ENCODE measurements at regions not wholly inside any gene's neighbourhood (a gene's known extent, or its start where the extent isn't known, plus 50 kb on each side); places are given as distances from the start of the nearest gene placed in this dataset.

DNA sequence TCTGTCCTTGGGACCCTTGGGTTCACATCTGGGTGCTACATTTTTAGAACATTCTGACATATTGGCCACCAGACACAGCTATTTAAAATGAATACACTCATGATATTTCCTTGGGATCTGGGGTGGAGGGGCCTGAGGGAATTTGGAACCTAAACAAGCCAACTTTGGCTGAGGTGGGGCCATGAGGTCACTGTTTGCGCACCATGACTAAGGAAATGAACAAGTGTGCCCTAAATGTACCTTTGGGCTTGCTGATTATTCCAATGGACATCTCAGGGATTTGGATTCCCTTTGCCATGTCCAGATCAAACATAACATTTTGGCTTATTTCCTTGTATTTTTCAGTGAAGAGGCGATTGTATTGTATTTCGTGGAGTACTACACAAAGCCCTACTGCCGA is 80.5 kb upstream of the SEC11C start:
- no peak overlapping the region for H3K4me3 ChIP-seq (ENCODE audit: low read depth, low read length)
- TF ChIP-seq, protein P1, sequence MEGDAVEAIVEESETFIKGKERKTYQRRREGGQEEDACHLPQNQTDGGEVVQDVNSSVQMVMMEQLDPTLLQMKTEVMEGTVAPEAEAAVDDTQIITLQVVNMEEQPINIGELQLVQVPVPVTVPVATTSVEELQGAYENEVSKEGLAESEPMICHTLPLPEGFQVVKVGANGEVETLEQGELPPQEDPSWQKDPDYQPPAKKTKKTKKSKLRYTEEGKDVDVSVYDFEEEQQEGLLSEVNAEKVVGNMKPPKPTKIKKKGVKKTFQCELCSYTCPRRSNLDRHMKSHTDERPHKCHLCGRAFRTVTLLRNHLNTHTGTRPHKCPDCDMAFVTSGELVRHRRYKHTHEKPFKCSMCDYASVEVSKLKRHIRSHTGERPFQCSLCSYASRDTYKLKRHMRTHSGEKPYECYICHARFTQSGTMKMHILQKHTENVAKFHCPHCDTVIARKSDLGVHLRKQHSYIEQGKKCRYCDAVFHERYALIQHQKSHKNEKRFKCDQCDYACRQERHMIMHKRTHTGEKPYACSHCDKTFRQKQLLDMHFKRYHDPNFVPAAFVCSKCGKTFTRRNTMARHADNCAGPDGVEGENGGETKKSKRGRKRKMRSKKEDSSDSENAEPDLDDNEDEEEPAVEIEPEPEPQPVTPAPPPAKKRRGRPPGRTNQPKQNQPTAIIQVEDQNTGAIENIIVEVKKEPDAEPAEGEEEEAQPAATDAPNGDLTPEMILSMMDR (conservative IDR thresholded peaks at IDR 0.05; ENCODE audit: low read depth, low read length): no peak
- no peak for DNase-seq (ENCODE audit: low read depth)

DNA sequence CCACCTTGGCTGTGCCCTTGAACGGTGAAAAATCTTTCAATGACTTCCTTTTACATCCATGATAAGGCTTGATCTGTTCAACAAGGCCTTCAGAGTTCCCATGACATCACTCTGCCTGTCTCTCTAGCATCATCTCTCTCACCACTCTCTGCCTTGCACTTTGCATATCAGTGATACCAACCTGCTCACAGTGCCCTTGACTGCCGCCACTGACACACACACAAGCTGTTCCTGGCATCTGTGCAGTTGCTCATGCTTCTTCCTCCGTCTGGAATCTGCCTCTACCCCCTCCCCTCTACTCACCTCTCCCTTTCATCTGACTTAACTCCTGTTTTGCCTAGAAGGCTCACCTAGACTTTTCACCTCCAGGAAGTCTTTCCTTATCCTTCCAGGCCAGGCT is 79.1 kb upstream of the SEC11C start:
- TF ChIP-seq, protein P1 (conservative IDR thresholded peaks at IDR 0.05; ENCODE audit: low read depth, low read length): no peak
- no peak overlapping the region for H3K4me3 ChIP-seq (ENCODE audit: low read depth, low read length)
- no peak for DNase-seq (ENCODE audit: low read depth)

DNA sequence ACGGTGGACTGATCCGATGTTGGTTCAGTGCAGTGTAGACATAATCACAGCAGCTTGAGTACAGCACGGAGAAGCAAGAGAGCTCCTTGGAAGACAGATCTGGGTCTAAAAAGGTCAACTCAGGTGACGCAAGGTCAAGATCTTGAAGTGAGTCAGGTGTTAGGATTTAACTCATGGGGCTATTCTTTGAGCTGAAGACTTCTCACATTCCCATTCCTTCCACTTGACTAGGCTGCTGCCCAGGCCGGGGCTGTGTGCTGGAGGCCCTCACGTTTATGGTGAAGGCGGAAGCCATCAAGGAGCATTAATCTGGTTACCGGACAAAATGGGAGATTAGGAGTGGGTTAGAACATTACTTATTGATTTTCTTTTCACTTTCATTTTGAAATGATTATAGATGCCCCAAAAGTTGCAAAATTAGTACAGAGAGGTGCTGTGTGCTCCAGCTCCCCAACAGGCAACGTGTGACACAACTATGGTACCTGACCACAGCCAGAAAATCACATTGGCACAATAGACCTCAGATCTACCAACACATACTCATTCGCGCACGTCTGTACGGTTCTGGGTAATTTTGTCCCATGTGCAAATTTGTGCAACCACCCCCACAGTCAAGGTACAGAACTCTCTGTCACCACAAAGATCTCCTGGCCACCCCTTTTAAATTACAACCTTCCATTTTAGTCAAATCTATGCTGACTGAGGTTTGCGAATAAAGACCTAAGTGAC is 77.6 kb upstream of the SEC11C start:
- TF ChIP-seq, protein P1 (conservative IDR thresholded peaks at IDR 0.05; ENCODE audit: low read depth, low read length): no peak
- DNase-seq (ENCODE audit: low read depth): no peak
- H3K4me3 ChIP-seq (ENCODE audit: low read depth, low read length): no peak overlapping the region

DNA sequence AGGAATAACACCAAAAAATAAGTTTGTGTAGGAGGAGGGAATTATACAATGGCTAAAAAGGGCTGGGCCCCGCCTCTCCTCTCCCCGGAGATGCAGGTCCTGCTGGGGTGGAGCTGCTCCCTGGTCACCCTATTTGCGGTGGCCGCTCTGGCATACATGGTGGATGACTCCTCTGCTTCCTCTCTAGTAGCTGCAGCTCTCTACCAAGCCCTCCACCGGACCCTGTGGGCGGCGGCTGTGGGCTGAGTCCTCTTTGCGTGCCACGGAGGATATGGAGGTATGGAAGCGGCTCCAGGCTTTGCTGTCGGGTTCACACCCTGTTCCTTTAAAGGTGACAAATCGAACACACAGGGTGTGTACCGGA is 77.1 kb upstream of the SEC11C start:
- TF ChIP-seq, protein P1 (conservative IDR thresholded peaks at IDR 0.05; ENCODE audit: low read depth, low read length): no peak
- DNase-seq (ENCODE audit: low read depth): no peak
- H3K4me3 ChIP-seq (ENCODE audit: low read depth, low read length): no peak overlapping the region

DNA sequence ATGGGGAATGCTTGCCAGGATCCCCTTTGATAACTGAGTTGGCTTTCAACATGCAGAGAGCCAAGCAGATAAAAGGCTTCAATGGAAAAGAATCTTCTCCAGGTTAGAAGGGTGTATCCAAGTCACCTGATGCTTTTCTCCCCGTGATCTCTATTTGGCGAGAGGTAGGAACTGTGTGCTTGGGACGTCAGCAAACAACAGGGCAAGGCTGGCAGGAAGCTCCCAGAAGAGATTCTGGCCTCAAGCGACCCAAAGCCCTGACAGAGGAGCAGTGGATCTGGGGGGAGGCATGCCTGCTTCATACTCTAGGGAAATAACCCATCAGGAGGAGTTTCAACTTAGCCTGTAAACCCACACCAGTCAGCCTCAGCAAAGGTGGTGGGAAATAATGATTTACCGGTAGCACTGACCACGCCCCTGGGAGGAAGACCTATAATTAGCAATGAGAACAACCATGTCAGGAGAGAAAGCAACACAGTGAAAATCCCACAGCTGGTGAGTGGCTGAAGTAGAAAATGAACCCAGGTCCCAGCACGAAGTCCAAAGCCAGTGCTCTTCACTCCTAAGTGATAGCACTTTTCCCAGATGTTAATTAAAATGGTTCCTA is 76.3 kb upstream of the SEC11C start:
- DNase-seq (ENCODE audit: low read depth): no peak
- no peak overlapping the region for H3K4me3 ChIP-seq (ENCODE audit: low read depth, low read length)
- TF ChIP-seq, protein P1 (conservative IDR thresholded peaks at IDR 0.05; ENCODE audit: low read depth, low read length): no peak

DNA sequence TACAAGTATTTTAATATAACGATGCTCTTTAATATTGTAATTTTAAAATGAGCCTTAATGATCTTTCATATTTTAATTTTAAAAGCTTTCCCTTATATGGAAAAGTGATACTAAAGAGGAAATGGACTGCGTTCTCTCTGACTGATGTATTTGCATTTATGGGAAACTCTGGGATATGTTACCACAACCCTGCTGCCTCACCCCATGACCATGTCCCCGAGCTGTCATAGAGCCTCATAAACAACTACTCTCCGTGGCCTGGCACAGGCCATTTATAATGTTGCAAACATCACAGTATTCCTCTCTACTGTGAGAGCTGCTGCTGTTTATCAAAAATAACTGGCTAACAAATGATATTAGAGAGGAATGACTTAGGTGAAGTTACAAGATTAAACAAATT is 75.8 kb upstream of the SEC11C start:
- TF ChIP-seq, protein P1 (conservative IDR thresholded peaks at IDR 0.05; ENCODE audit: low read depth, low read length): no peak
- H3K4me3 ChIP-seq (ENCODE audit: low read depth, low read length): no peak overlapping the region
- DNase-seq (ENCODE audit: low read depth): no peak

DNA sequence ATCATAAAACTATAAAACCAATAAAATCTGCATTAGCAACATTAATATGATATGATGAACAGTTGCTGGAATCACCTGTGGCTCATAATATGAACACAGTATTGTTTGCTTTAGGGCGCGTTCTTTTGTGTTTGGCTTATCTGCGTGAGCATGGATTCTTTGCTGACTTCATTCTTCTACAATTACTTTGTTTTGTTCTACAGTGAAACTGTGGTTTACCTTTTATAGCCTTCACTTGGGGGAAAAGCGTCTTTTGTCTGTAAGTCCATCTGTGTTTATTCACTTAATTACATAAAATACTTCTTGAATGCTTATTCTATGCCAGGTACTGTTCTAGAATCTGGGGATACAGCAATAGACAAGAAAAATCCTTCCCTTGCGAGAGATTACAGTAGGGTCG is 74.0 kb upstream of the SEC11C start:
- TF ChIP-seq, protein P1 (conservative IDR thresholded peaks at IDR 0.05; ENCODE audit: low read depth, low read length): no peak
- no peak overlapping the region for H3K4me3 ChIP-seq (ENCODE audit: low read depth, low read length)

More for the DNA sequence above, 74.0 kb upstream of the SEC11C start:
- DNase-seq (ENCODE audit: low read depth): no peak

All from choroid plexus epithelial cell (primary cell).